GM19023 (cell line): ENCODE measurements at regions not wholly inside any gene's neighbourhood (a gene's known extent, or its start where the extent isn't known, plus 50 kb on each side); places are given as distances from the start of the nearest gene placed in this dataset.

Experiments used
- ATAC-seq: cut with Tn5 transposase; IDR thresholded peaks from one replicate; pipeline ENCODE4 v1.9.1; 2021; ENCODE audit warnings: mild to moderate bottlenecking, moderate library complexity; ENCODE audit not compliant: unreplicated experiment

- ATAC-seq: no peak
Measured at GRCh38 chr11:15579287-15580001, 464.7 kb downstream of the INSC start.

DNA sequence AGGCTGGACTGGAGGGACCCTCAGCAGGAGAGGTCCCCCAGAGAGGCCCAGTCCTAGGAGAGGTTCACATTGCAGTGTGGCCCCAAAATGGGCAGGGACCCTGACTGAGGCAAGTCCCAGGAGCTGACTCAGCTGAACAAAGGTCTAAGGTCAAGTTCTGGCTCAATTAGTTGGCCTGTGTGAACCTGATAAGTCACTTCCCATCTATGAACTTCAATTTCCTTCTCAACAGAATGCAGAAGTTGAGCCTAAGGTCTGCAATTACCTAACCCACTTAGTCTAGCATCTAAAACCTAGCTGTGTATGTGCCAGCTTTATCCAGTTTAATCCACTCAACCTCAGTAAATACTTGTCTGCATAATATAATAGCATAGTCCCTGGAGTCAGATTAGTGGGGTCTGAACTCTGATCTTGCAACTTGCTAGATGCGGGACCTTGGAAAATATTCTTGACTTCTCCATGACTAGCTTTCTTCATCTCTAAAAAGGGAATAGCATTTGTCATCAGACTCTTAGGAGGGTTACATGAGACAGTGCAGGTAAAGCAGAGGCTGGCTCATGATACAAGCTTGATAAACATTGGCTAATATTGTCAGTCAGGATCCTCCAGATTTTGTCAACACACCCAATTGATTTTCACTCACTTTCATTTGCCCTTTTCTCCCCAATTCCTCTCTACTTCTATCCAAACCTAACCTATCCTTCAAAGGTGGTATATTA is 465.5 kb downstream of the INSC start:
- no peak for ATAC-seq

DNA sequence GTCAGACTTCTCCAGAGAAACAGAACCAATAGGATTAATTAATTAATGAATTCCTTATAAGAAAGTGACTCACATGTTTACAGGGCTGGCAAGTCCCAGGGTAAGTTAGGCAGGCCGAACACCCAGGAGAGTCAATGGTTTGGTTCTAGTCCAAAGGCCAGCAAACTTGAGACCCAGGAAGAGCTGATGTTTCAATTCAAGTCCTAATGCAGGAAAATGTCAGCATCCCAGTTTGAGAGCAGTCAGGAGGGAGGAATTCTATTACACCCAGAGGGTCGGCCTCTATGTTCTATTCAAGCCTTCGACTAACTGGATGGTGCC is 466.0 kb downstream of the INSC start:
- ATAC-seq: no peak

DNA sequence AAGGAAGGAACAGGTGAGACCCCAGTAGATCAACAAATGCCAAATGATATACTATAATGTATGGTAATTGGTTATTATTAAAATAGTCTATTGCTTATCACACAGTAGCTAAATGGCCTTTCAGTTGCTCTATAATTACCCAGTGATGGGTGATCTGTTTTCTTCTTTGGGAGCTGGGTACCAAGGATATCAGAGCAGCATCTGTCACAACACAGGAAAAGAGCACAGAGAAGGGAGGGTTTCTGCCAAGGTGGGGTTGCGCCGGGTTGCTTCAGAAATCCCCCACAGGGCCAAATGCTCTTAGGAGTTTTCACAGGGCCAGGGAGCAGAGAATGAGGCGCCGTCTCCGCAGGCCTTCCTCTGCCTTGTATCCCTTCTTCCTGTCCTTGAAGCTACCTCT is 469.4 kb downstream of the INSC start:
- no peak for ATAC-seq

GRCh38 chr11:15585602-15586331 is 471.0 kb downstream of the INSC start:
- no peak for ATAC-seq

DNA sequence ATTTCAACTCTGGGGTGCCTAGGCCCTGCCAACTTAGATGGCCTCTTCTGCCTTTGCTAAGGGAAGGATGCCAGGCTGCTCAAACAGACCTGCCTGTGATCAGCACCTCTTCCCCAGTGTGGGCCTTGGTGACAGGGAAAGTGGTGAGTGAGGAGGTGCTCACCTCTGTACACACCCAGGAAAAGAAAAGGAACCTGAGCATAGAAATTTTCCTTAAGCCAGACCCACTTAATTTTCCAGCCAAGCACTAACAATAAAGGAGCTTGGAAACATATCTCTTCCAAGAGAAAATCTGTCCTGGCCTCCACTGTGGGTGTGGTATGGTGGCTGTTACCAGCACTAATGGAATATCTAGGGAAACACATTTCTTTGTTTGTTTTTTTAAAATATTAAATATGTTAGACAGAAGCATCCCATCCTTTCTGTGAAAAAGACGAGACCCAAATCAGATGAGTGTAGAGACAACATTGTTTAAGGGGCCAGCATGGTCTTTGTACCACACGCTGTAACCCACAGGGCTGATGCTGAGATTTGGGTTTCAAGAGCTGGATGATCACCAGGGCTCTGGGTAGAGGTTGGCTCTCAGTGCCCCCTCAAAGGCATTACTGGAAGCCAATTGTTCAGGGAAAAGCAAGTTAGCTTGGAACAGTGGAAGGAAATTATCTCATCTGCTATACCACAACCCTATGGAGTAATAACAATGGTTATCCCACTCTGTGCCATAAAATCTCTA is 472.2 kb downstream of the INSC start:
- ATAC-seq: no peak

DNA sequence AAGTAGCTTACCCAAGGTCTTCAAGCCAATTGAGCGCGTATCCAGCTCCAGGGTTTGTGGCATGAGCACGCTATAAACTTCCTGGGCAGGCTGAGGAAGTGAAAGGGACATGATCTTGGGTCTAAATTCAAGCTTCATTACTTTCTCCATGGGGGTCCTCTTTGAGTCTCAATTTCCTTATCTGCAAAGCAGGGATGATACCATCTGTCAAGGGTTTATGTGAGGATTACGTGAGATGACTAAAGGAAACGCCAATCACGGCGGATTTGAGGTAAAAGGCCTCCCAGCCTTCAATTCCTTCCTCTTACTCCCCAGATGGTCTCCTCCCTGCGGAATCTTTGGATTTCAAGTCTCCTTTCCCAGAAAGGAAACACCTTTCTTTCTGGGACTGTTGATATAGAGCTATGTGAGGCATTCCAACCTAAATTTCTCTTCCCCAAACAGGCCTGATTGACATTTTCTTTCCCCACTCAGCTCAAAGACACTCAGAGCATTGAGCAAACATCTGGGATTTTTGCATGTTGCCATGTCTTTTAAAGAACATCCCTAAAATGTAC is 474.4 kb downstream of the INSC start:
- ATAC-seq: no peak

DNA sequence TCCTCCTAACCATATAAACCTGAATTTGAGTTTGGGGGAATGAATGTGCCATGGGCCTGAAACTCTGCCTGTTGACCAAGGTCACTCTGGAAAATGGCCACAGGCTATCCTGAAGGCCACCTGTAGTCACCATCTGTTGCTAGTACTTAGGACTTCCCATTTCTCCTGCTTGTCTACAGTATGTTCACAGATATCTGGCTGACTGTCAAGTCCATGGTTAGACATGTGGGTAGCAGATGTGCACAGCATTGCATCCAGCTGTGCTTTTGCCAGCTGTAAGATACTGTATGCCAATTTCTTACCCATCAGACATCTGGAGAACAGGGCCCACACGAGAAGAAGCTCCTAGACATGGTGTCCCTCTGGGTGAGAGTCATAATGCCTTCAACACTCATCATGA is 475.4 kb downstream of the INSC start:
- no peak for ATAC-seq

GRCh38 chr11:15591112-15591537 is 476.4 kb downstream of the INSC start:
- no peak for ATAC-seq

GRCh38 chr11:15594607-15595006 is 479.9 kb downstream of the INSC start:
- ATAC-seq: no peak

- ATAC-seq: no peak
Measured at GRCh38 chr11:15599376-15599775, 484.7 kb downstream of the INSC start.

GRCh38 chr11:15602047-15602446 is 487.3 kb downstream of the INSC start:
- ATAC-seq: no peak

GRCh38 chr11:15602785-15603567 is 488.3 kb downstream of the INSC start:
- no peak for ATAC-seq

- ATAC-seq: no peak
Measured at GRCh38 chr11:15605094-15605493, 490.4 kb downstream of the INSC start.

- ATAC-seq: no peak
Measured at GRCh38 chr11:15607361-15608036, 492.8 kb downstream of the INSC start.

- ATAC-seq: no peak
Measured at GRCh38 chr11:15609445-15609844, 494.7 kb downstream of the INSC start.

GRCh38 chr11:15610881-15611280 is 496.2 kb downstream of the INSC start:
- no peak for ATAC-seq

- no peak for ATAC-seq
Measured at GRCh38 chr11:15613251-15613650, 498.5 kb downstream of the INSC start.

DNA sequence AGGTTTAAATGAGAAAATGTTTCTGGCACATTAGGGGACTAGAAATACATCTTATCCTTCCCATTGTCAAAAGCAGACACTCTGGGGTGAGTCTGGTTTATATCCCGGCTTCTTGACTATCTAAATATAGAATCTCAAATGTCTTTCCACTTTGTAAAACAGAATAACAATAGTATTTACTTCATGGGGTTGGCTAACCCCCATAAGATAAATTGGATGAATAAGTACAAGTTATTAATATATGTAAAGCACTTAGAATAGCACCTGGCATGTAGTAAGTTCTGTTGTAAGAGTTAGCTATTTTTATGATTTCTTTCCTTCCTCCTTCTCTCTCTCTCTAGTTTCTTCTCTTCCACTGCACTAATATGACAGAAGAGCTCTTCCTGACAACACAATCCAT is 499.1 kb downstream of the INSC start:
- no peak for ATAC-seq
